Hepatocyte (in vitro differentiated cells): ENCODE measurements at regions not wholly inside any gene's neighbourhood (a gene's known extent, or its start where the extent isn't known, plus 50 kb on each side); places are given as distances from the start of the nearest gene placed in this dataset.

Experiments used
- DNase-seq: peaks from one replicate; pipeline ENCODE4 v3.0.0-alpha.2; 2016; ENCODE audit warnings: low spot score
- H2AFZ ChIP-seq: fragments of 200-600 bp; sonication (generic); 2 replicates; pipeline ENCODE4 v1.6.0; 2016; ENCODE audit warnings: antibody characterized with exemption, mild to moderate bottlenecking
- H3K27ac ChIP-seq: fragments of 200-600 bp; sonication (generic); 2 replicates; pipeline ENCODE4 v1.5.1; 2016; ENCODE audit warnings: mild to moderate bottlenecking
- H3K27me3 ChIP-seq: fragments of 200-600 bp; sonication (generic); 2 replicates; pipeline ENCODE4 v1.6.1; 2016
- H3K36me3 ChIP-seq: fragments of 200-600 bp; sonication (generic); replicated peaks from 2 replicates; pipeline ENCODE4 v1.5.1; 2016; ENCODE audit warnings: low read depth; ENCODE audit not compliant: insufficient read depth
- H3K4me1 ChIP-seq: fragments of 200-600 bp; sonication (generic); 2 replicates; pipeline ENCODE4 v1.5.1; 2016; ENCODE audit warnings: mild to moderate bottlenecking, moderate library complexity; ENCODE audit not compliant: insufficient read depth
- H3K4me2 ChIP-seq: fragments of 200-600 bp; sonication (generic); 2 replicates; pipeline ENCODE4 v1.6.0; 2016
- H3K4me3 ChIP-seq: fragments of 200-600 bp; sonication (generic); 2 replicates; pipeline ENCODE4 v1.5.1; 2016; ENCODE audit warnings: mild to moderate bottlenecking
- H3K79me2 ChIP-seq: fragments of 200-600 bp; sonication (generic); 2 replicates; pipeline ENCODE4 v1.6.0; 2017; ENCODE audit warnings: mild to moderate bottlenecking
- H3K9me2 ChIP-seq: fragments of 200-600 bp; sonication (generic); replicated peaks from 2 replicates; pipeline ENCODE4 v1.6.0; 2017; ENCODE audit warnings: mild to moderate bottlenecking; ENCODE audit not compliant: insufficient read depth
- H3K9me3 ChIP-seq: fragments of 200-600 bp; sonication (generic); 2 replicates; pipeline ENCODE4 v1.5.1; 2016; ENCODE audit warnings: low read depth, mild to moderate bottlenecking
- H4K20me1 ChIP-seq: fragments of 200-600 bp; sonication (generic); 2 replicates; pipeline ENCODE4 v1.6.0; 2016; ENCODE audit warnings: mild to moderate bottlenecking; ENCODE audit not compliant: insufficient read depth, poor library complexity, severe bottlenecking
- CTCF ChIP-seq: fragments of 200-600 bp; sonication (generic); IDR thresholded peaks from 2 replicates; pipeline ENCODE4 v1.5.1; 2016; ENCODE audit warnings: antibody characterized with exemption, mild to moderate bottlenecking; ENCODE audit not compliant: poor library complexity
- EZH2 ChIP-seq: fragments of 200-600 bp; sonication (generic); IDR thresholded peaks from 2 replicates; pipeline ENCODE4 v1.6.1; 2016; ENCODE audit warnings: antibody characterized with exemption, mild to moderate bottlenecking, borderline replicate concordance
- EZH2phosphoT487 ChIP-seq: fragments of 200-600 bp; sonication (generic); IDR thresholded peaks from one replicate; pipeline ENCODE4 v1.6.1; 2018; ENCODE audit warnings: antibody characterized with exemption, mild to moderate bottlenecking, low read depth, moderate library complexity; ENCODE audit not compliant: unreplicated experiment, severe bottlenecking
- WGBS: methylation state at CpG from one replicate; pipeline ENCODE4 v1.1.6; 2016; ENCODE audit warnings: low lambda C conversion rate; ENCODE audit errors: missing lambda C conversion rate; 5-methylcytosine and 5-hydroxymethylcytosine counted together

- no peak for DNase-seq
- Histone ChIP-seq H3K4me3 (no peak overlapping the region), H3K36me3 (no peaks in the 10 kb centered on the region), H3K4me2 (no peak overlapping the region), H3K27ac (peak overlapping the region; percentile 2), H3K9me3 (no peaks in the 10 kb centered on the region), H3K4me1 (peaks cover 17% of the 10 kb centered on the region), H4K20me1 (no peaks in the 10 kb centered on the region), H3K9me2 (no peaks in the 10 kb centered on the region), H3K79me2 (no peaks in the 10 kb centered on the region), H2AFZ (no peak overlapping the region), H3K27me3 (no peaks in the 10 kb centered on the region)
- 73% methylated on average over 1 of the region's 1 CpG for WGBS
- no peak for TF ChIP-seq CTCF
- TF ChIP-seq EZH2phosphoT487 = no peak
- no peak for TF ChIP-seq EZH2
Observed at GRCh38 chr11:22479208-22479607, 141.0 kb downstream of the SLC17A6 start.

- Histone ChIP-seq H3K4me3 (no peak overlapping the region), H3K4me2 (no peak overlapping the region), H3K27ac (peak overlapping the region; percentile 42), H2AFZ (no peak overlapping the region), H3K27me3 (no peaks in the 10 kb centered on the region), H3K79me2 (no peaks in the 10 kb centered on the region), H3K9me2 (no peaks in the 10 kb centered on the region), H4K20me1 (no peaks in the 10 kb centered on the region), H3K36me3 (no peaks in the 10 kb centered on the region), H3K9me3 (no peaks in the 10 kb centered on the region), H3K4me1 (peaks cover 17% of the 10 kb centered on the region)
- no peak for DNase-seq
- WGBS = 84% methylated on average over 1 of the region's 1 CpG
- TF ChIP-seq CTCF = no peak
- TF ChIP-seq EZH2phosphoT487 = no peak
- TF ChIP-seq EZH2 = no peak
Observed at GRCh38 chr11:22478169-22478568, 140.0 kb downstream of the SLC17A6 start.

- DNase-seq = no peak
- peaks cover 17% of the 10 kb centered on the region for H3K4me1 ChIP-seq
- TF ChIP-seq EZH2phosphoT487 (no peak), EZH2 (no peak), CTCF (no peak)
- no peaks in the 10 kb centered on the region for H3K9me2 ChIP-seq
- H4K20me1 ChIP-seq = no peaks in the 10 kb centered on the region
- H3K27me3 ChIP-seq = no peaks in the 10 kb centered on the region
- peak overlapping the region; percentile 42 for H3K27ac ChIP-seq
- H3K79me2 ChIP-seq = no peaks in the 10 kb centered on the region
- no peaks in the 10 kb centered on the region for H3K9me3 ChIP-seq
- no peaks in the 10 kb centered on the region for H3K36me3 ChIP-seq
- no peak overlapping the region for H3K4me2 ChIP-seq
- H3K4me3 ChIP-seq = no peak overlapping the region
- no peak overlapping the region for H2AFZ ChIP-seq
Observed at GRCh38 chr11:22477312-22477711, 139.1 kb downstream of the SLC17A6 start.

- WGBS = 83% methylated on average over 3 of the region's 3 CpGs
Observed at GRCh38 chr11:22476589-22476988, 138.4 kb downstream of the SLC17A6 start.

More at GRCh38 chr11:22476589-22476988, 138.4 kb downstream of the SLC17A6 start:
- DNase-seq = no peak
- no peak for TF ChIP-seq EZH2
- Histone ChIP-seq H3K36me3 (no peaks in the 10 kb centered on the region), H3K27me3 (no peaks in the 10 kb centered on the region), H3K4me1 (peaks cover 17% of the 10 kb centered on the region), H3K9me3 (no peaks in the 10 kb centered on the region), H3K4me2 (no peak overlapping the region), H3K79me2 (no peaks in the 10 kb centered on the region), H4K20me1 (no peaks in the 10 kb centered on the region), H2AFZ (no peak overlapping the region), H3K27ac (no peak overlapping the region), H3K9me2 (no peaks in the 10 kb centered on the region), H3K4me3 (no peak overlapping the region)
